MCF 10A (cell line): ENCODE measurements at regions not wholly inside any gene's neighbourhood (a gene's known extent, or its start where the extent isn't known, plus 50 kb on each side); places are given as distances from the start of the nearest gene placed in this dataset.

ENCODE experiments used
- BruUV-seq: library from RNA; stranded (reverse); fragments of 400-500 nt; replicated peaks from 2 replicates; lab custom pipeline; 2021; lab: Mats Ljungman, UMichigan
- CTCF ChIA-PET: fragments of 300-600 bp; sonication (Branson Sonifier 250); formaldehyde crosslinking; extraction: SDS; loops from one replicate; lab custom pipeline; 2021; ENCODE audit warnings: antibody characterized with exemption, inconsistent platforms; lab: Yijun Ruan, JAX
- POLR2A ChIA-PET: fragments of 300-600, 350-650 bp; sonication (Branson Sonifier 250); formaldehyde crosslinking; extraction: SDS; loops from one replicate; lab custom pipeline; 2020; ENCODE audit warnings: antibody characterized with exemption, inconsistent platforms; lab: Yijun Ruan, JAX
- DNase-seq: peaks from one replicate; pipeline ENCODE4 v3.0.0-alpha.2; 2018; ENCODE audit not compliant: unreplicated experiment
- H3K27ac Mint-ChIP-seq: one replicate; pipeline ENCODE4 v1.8.0; 2022; ENCODE audit warnings: mild to moderate bottlenecking, low read depth, mixed read lengths; ENCODE audit not compliant: unreplicated experiment
- H3K27me3 Mint-ChIP-seq: one replicate; pipeline ENCODE4 v1.8.0; 2022; ENCODE audit warnings: mixed read lengths; ENCODE audit not compliant: insufficient read depth, unreplicated experiment
- H3K36me3 Mint-ChIP-seq: one replicate; pipeline ENCODE4 v1.8.0; 2022; ENCODE audit warnings: mild to moderate bottlenecking, moderate library complexity, mixed read lengths; ENCODE audit not compliant: insufficient read depth, unreplicated experiment
- H3K4me1 Mint-ChIP-seq: one replicate; pipeline ENCODE4 v1.8.0; 2022; ENCODE audit warnings: mixed read lengths; ENCODE audit not compliant: insufficient read depth, unreplicated experiment
- H3K4me3 Mint-ChIP-seq: one replicate; pipeline ENCODE4 v1.8.0; 2022; ENCODE audit warnings: mild to moderate bottlenecking, moderate library complexity, mixed read lengths; ENCODE audit not compliant: unreplicated experiment
- H3K9me3 Mint-ChIP-seq: one replicate; pipeline ENCODE4 v1.8.0; 2022; ENCODE audit warnings: mixed read lengths; ENCODE audit not compliant: unreplicated experiment
- CTCF ChIP-seq: fragments of 200-600 bp; IDR thresholded peaks from one replicate; pipeline ENCODE4 v1.8.0; 2022; ENCODE audit warnings: antibody characterized with exemption, mild to moderate bottlenecking; ENCODE audit not compliant: unreplicated experiment
- intact Hi-C: fragments of 100-400 bp; cut with micrococcal nuclease; formaldehyde crosslinking; loops from 2 replicates; pipeline ENCODE4 v1.14.1; 2022

- peaks cover 78% of the 10 kb centered on the region for H3K27me3 Mint-ChIP-seq
- POLR2A ChIA-PET, result no interaction called here
- no peaks in the 10 kb centered on the region for H3K36me3 Mint-ChIP-seq
- no peak overlapping the region for H3K4me3 Mint-ChIP-seq
- intact Hi-C loops, result no loop called here
- DNase-seq, result no peak
- no TSS peak for BruUV-seq
- no peaks in the 10 kb centered on the region for H3K9me3 Mint-ChIP-seq
- H3K27ac Mint-ChIP-seq, result no peak overlapping the region
- H3K4me1 Mint-ChIP-seq, result no peaks in the 10 kb centered on the region
- CTCF ChIA-PET, result no interaction called here
- TF ChIP-seq CTCF, result no peak
These were observed 61.6 kb upstream of the KLHL29 start for GRCh38 chr2:23323198-23323916.

GRCh38 chr2:23323917-23324680, 60.9 kb upstream of the KLHL29 start:
- intact Hi-C loops, result no loop called here
- peaks cover 82% of the 10 kb centered on the region for H3K27me3 Mint-ChIP-seq
- no peaks in the 10 kb centered on the region for H3K36me3 Mint-ChIP-seq
- H3K27ac Mint-ChIP-seq, result no peak overlapping the region
- CTCF ChIA-PET, result no interaction called here
- H3K4me3 Mint-ChIP-seq, result no peak overlapping the region
- no peak for TF ChIP-seq CTCF
- DNase-seq, result no peak
- no peaks in the 10 kb centered on the region for H3K9me3 Mint-ChIP-seq
- no TSS peak for BruUV-seq
- POLR2A ChIA-PET, result no interaction called here
- no peaks in the 10 kb centered on the region for H3K4me1 Mint-ChIP-seq

- CTCF ChIA-PET, result no interaction called here
These were observed 58.6 kb upstream of the KLHL29 start for GRCh38 chr2:23326330-23326729.

More at GRCh38 chr2:23326330-23326729, 58.6 kb upstream of the KLHL29 start:
- no TSS peak for BruUV-seq
- POLR2A ChIA-PET, result interaction anchor here (0.5 kb wide), 1 partner anchor 36 kb away, joined by 3 read pairs; no protein-coding TSS in a partner anchor
- H3K4me1 Mint-ChIP-seq, result no peaks in the 10 kb centered on the region
- no peak overlapping the region for H3K4me3 Mint-ChIP-seq
- no peak for DNase-seq
- intact Hi-C loops, result no loop called here
- no peak for TF ChIP-seq CTCF
- H3K36me3 Mint-ChIP-seq, result no peaks in the 10 kb centered on the region
- no peaks in the 10 kb centered on the region for H3K9me3 Mint-ChIP-seq
- H3K27me3 Mint-ChIP-seq, result peaks cover 92% of the 10 kb centered on the region
- no peak overlapping the region for H3K27ac Mint-ChIP-seq
